HT-29 (cell line): ENCODE measurements at regions not wholly inside any gene's neighbourhood (a gene's known extent, or its start where the extent isn't known, plus 50 kb on each side); places are given as distances from the start of the nearest gene placed in this dataset.
A peak's percentile ranks its signal among the peaks of the same experiment; 100 is the strongest.

Experiments used
- DNase-seq: peaks from one replicate; pipeline ENCODE4 v3.0.0-alpha.2; 2015; ENCODE audit warnings: low spot score

DNA sequence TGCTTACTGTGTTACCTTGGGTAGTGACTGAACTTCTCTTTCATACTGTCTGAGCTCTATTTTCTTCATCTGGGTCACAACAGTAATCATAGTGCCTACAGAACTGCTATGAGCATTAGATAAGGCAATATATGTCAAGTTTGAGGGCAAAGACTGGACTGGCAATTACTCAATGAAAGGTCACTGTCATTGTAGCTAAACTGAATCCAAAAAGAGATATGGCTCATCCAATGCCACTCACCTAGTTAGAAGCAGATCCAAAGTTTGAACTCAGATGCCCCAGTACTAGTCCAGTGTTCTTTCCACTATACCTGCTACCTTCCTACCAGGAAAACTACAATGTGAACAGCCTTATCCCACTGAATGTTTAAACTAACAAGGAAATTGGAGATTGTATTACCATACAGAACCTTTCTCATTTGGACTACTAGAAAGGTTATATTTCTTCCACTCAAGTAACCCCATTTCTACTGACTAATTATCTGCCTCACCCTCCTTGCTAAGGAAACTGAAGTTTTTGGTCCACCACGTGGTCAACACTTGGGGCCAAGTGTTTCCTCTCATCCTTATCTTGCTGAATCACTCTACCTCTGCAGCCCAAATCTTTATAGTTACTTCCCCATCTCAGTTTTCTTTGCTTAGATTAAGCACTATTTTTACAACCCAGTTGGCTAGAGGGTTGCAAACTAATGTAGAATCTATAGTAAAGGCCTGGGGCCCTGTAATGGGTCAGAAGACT lies 202.3 kb upstream of the LPP start:
- no peak for DNase-seq

DNA sequence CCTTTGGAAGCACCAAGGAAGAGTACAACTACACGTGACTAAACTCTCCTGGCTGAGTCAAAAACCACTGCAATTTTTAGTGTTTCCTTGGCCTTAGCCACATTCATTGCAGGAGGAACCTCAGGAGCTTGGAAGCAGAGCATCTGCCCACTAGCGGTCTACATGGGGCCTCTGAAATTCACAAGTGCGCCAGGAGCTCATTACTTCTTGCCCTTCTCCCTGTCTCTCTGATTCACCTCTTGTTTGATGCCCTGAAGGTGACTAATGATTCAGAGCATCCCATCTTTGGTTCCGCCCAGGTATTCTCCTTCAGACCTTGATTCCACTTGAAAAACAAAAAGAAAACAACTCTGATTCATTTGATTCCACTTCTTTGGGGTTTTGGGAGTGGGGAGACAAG lies 201.1 kb upstream of the LPP start:
- DNase-seq = no peak

DNA sequence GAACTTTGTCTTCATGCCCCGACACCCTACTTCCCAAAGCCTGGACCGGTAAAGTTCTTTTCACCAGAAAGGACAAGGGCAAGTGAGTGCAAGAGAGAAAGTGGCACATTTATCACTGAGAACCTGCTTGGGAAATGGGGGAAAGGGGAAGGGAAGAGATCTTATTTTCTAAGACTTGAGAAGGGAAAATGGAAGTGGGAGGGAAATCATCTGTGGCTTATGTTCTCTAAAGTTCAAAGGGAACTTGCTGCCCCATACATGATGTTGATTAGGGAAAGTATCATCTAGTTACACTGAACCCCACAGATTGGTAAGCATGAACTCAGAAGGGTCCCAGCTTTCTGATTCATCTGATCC lies 199.5 kb upstream of the LPP start:
- no peak for DNase-seq

DNA sequence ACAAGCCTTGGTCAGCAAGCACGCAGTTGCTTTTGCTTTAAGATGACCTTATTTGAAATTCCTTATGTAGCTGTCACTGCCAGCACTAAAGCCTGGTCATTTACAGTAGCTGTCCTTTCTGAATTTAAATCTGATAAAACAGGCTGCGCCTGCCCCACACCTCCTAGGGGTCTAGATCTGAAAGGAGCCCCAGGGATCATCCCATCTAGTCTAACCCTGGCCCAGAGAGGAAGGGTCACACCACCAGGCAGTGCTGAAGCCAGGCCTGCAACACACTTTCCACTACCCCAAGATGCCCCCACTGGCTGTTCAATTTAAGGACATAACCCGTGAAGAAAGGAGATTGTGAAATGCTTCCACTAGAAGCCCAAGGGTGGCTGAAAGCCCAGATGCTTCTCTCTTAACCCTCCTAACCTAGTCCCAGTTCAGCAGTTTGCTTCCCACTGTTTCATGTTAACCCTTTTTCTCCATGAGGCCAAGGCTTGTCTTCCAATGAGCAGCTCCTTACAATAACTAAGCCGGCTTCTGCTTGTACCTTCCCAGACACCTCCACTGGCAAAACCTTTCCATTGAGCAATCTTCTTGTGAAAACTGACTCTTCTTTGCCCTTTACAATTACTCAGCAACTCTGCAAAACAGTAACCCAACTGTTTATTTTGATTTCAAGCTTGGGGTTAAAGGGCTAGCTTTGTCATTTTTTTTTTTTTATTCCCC lies 198.9 kb upstream of the LPP start:
- DNase-seq = peak; percentile 36

DNA sequence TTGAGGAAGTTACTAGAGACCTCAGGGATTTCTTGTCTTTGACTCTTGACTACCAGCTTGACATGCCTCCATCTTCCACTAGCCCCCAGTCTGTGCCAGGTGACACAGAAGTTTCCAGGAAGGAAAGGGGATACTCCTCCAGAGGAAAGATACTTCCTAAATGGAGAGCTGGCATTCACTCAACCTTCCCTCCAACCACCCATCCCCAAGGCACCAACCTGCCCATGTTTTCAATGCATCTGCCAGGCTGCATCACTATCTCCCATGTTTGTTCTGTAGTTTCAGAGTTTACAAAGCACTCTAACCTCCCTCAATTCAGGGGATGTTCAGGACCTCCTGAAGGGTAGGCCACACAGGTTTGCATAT lies 198.4 kb upstream of the LPP start:
- no peak for DNase-seq

DNA sequence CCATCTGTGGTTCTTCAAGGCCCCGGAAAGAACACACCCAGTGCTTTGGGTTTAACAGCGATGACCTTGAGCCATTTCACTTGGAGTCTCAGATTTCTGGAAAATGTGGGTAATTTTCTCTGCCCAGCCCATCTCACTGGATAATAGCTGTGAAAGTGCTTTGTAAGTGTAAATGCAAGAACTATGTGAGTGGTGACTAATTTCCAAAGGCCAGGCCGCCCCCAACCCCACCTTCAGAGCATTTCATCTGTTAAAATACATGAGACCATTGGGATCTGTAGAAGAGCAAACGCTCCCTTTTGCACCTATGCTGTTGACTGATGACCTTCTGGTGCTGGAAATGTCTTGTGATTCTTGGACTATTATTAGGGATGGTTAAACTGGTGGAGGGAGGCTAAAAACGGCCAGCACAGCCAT lies 196.8 kb upstream of the LPP start:
- DNase-seq = no peak

DNA sequence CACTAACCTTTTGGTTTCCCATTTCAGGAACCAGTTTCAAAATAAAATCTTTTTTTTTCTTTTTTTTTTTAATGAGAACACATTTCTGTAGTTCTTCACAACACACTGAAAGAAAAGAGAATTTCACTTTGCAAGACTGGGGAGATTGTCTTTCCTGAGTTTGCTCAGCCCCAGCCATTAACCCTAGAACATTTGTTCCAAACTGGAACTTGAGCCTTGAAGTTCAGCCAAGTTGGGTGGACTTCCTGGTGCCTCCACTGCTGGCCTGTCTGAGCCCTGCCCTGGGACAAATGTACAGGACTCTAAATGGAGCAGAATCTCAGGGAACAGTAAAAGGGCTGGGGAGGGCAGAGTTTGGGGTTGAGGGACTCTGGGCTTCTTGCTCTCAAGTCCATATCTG lies 196.4 kb upstream of the LPP start:
- DNase-seq = no peak

DNA sequence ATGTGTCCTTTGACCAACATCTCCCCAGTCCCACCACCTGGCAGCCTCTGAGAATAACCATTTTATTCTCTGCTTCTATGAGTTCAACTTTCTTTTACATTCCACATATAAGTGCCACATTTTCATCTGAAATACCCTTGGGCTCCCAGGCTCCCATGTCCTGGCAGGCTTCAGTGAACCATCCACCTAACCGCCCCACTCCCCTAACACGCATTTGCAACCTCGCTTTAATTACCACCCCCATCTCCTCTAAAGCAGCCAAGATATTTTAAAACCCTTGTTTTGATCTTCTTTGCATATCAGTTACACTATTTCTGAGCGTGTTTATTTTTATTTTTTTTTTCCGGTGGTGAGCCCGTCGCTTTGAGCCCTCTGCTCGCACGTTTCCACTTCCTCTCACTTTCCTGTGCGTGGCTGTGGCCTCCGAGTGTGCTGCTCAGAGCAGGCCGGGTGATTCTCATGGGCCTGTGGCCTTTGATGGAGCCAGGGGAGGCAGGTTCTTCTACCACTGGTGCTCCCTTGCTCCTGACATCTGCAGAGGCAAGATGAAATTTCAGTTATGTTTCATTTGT lies 195.4 kb upstream of the LPP start:
- no peak for DNase-seq

DNA sequence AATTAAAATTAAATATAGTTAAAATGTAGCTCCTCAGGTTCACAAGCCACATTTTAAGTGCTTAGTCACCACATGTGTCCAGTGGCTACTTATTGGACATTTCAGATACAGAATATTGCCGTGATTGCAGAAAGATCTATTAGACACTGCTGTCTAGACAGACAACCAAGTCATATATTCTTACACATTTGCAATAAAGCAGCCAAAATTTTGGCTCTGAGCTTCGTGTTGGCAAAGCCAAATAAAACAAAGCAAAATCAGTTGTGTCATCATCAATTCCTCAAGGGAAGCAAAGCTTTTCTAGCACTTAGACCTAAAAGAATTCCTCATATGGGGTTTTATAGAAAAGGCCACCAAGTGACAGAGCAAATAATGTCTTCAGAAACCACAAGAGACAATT lies 193.1 kb upstream of the LPP start:
- DNase-seq = no peak

DNA sequence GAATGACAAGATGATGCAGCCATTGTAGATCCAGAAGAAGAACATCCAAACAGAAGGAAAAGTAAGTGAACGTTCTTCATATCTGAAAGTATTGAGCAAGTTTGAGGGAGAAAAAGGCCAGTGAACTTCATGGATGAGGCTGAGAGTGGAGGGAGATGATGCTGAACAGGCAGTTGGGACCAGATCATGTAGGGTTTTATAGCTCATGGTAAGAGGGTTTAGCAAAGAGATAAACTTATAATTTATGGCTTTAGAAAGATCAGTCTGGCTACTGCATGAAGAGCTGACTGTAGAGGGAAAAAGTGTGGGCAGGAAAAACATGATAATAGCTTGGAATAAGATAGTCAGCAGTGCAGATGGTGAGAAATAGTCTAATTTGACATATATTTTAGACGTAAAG lies 192.6 kb upstream of the LPP start:
- DNase-seq = no peak

DNA sequence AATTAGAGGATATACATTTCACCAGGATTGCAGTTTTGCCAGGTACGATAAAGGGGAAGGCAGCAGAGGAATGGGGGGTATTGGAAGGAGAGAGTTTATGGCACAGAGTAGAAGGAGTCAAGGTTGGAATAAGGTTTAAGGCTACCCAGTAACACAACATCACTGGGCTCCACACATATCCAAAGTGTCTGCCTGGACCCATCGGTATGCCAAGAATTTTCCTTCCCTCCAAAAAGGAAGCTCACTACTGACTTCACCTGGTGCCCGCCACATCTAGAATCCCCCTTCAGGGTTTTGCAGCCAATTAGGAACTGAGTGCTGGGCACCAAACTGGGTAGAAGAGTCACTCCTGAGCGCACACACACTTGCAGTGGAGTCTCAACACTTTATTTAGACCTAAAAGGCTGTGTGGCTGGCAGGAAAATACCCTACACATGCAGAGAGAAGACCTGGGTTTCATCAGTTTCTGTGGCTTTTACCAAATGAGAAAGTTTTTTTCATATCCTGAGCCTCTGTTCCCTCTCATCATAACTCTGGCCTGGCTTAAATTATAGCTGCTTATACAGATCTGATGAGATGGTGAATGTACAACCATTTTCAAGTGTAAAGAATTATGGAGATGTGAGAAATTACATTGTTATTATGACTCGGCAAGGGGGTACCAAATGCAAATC lies 190.8 kb upstream of the LPP start:
- DNase-seq = no peak

DNA sequence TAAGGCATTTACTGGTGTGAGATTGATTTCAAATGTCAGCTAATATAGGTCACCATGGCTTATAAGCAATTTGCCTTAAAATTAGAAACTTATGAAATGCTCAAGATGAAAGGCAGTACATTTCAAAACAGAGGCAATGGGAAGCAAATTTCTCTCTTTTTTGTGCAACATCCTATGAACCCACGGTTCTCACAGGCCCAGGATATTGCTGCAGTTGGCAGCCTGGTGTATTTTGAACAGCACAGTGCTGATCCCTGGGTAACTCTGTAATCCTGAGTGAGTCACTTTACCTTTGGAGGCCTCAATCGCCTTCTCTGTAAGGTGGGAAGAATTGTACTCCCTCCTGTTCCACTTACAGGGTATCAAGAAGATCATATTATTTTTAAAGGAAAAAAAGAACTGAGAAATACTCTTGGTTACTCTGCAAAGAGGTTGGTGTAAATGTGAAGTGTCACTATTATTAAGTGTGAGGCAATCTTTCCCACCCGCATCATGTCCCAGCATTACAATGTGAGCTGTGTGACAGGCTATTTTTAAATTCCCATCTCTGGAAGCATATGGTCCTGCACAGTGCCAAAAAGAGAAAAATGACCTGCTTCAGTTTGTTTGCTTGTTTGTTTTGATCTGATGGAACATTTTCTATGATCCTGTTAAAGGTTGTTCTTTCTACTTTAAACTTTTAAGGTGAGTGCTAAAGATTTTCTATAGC lies 190.1 kb upstream of the LPP start:
- DNase-seq = no peak

DNA sequence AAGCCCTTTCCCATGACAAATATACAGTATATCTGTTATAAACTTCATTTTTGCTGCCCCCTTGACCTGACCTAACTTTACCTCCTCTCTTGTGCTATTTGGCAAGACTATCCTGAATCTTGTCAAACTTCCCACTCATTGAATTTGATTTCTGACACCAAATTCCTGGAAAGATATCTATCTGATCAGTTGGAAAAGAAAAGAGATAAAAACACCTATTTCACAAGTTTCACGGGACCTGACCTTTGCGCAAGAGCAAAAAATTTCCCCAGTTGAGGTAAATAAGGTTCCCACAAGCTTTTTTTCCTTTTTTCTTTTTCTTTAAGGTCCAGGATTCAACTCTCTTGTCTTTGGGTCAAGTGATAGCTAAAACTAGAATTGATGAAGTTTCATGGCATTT lies 189.2 kb upstream of the LPP start:
- DNase-seq = no peak

DNA sequence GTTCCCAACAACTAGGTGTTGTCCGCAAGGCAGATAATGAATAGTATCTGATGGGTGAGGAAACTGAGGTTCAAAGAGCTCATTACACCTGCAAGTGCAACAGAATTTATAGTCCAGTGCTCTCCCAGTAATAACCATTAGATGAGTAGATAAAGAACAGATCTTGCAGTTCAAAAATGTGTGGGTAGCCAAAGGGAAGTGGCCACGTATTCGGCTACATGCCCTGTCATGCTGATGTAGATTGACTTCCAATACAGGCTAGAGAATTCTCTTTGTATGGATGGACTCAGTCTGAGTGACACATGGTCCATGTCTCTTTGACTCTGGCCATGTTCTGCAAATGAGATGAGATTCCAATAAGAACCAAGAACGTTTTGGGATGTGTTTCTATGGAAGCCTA lies 187.9 kb upstream of the LPP start:
- no peak for DNase-seq

DNA sequence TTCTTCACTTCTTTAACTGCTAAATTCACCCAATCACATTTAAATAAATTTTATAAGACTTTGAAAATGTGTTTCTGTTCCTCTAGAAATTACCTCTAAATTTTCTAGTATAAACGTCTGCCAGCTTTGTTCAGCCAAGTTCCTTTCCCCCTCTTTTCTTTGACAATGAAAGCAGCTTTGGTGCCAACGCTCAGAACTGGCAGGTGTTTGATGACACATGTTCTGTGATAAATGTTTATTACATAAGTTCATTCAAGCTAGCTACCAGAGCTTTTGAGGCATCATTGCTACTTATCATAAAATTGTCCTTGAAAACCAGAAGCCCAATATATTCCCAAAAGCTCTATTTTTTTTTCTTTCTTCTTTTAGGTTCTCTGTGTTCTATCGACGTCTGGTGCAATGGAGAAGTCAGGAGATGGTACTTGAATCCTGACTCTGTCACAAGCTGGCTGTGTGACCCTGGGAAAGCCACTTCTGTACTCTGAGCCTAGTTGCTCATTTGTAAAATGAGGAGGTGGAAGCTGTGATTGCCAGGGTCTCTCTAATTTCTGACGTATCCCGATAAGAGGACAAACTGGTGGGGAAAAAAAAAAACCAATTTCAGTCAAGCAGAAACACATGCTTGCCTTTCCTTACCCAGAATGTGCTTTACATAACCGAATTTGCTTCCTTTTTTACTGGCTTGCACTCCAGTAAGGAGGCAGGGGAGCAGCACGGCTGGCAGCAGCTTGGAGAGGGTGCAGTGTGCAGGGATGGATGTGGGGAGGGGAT lies 187.1 kb upstream of the LPP start:
- no peak for DNase-seq

DNA sequence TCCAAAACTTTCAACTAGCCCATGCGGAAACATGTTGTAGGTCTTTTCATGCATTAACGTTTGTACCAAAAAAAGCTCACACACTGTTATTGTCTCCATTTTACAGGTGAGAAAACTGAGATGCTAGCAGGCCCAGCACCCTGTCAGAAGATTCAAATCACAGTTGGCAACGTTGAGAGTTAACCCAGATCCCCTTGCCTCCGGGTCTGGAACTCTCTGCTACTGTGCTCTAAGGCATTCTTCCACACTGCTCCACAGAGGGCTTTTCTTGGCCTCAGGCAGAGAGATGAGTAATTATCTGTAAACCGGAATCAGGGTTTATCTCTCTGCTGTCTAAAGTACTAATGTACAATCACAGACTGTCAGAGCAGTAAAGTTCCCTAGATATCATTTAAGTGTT lies 186.0 kb upstream of the LPP start:
- no peak for DNase-seq

DNA sequence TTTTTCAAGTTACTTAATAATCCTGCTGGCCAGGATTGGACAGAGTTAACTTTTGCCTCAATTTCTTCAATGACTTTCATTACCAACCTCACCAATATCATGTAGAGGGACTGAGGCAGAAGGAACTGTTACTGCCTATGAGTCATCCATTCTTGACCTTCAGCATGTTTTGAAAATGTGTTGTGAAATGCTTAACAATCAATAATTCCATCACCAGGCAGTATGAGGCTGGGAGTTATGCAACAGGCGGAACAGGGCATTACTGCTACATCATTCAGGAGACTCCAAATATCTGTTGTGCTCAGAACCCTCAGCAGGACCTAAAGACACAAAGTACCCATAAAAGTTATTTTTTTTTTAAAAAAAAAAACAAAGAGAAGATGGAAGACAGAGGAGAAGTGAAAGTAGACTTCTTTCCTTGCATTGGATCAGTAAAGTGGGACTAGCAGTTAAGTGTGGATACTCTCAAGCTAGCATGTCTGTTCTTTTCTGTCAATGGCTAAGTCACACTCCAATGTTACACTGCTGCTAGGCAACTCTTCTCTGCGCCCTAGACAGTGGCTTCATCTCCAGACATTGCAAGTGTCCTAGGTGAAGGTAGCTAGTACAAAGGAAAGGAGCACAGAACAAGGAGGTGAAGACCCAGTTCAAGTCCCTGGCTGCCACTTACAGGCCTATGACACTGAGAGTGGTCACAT lies 184.9 kb upstream of the LPP start:
- DNase-seq = peak; percentile 48

DNA sequence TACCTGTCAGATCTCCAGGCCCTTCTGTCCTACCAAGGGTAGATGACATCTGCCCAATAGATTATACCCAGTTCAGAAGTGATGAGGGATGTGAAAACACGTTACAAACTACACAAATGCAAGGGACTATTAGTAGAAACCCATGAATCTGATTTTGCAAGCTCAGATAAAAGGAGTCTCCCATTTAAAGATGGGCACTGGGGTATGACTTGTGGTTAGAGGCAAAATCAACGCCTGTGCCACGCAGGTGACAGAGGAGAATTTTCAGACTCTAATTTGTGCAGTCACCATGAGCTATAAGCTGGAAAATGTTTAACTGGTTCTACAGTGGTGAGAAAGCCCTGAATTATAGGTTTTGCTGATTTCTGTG lies 184.4 kb upstream of the LPP start:
- DNase-seq = no peak

DNA sequence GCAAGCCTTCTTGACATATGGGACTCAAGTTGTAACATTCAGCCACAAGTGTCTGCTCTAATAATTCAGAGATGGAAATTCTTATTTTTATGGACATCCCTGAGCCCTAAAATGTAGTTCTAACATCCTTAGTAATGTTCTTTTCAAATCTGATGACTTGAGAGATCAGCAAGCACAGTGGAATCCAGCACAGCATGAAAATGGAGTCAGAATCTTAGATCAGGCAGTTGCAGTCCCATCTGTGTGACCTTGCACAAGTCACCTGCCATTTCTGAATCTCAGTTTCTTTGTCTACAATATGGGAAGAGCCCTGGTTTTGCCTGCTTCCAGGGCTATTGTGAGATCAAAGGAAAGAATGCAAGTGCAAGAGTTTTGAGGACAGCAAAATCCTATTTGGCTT lies 183.9 kb upstream of the LPP start:
- DNase-seq = no peak

DNA sequence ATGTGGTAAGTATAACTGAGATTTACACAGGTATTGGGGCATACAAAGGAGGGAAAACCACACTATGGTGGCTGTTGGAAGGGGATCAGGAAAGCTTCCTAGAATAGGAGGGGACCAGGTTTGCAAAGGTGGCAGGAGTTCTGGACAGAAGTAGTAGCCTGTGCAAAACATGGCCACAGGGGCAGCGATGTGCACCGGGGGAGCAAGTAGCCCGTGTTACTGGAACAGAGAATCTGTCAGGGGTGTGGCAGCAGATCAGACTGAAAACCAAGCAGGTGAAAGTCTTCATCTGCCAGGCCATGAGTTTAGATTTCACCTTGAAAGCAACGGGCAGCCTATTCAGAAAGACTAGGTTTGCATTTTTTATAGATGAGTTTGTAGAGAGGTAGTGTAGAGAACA lies 182.3 kb upstream of the LPP start:
- DNase-seq = peak; percentile 21

DNA sequence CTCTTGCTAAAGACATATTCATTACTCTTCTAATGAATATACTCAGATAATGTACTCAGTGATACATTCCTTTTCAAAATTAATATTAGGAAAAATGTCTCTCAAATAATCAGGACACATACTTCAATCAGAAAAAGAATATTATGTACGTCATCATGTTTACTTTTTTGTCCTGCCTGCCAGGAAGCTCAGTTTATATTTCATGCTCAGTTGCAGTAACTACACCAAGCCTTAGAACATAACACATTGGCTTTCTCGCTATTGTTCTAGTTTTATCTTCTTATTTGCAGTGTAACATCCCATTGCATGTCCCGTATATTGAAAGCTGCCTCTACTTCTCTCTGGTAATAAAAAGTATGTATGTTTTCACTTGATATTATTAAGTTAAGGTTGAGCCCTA lies 181.5 kb upstream of the LPP start:
- no peak for DNase-seq
